ENCODE measurements at regions not wholly inside any gene's neighbourhood (a gene's known extent, or its start where the extent isn't known, plus 50 kb on each side); places are given as distances from the start of the nearest gene placed in this dataset.

GRCh38 chrX:148422526-148422925 is 77.9 kb upstream of the AFF2 start:
- H3K4me3 ChIP-seq (ENCODE audit: low read length), result no peak overlapping the region
- TF ChIP-seq, protein P1, sequence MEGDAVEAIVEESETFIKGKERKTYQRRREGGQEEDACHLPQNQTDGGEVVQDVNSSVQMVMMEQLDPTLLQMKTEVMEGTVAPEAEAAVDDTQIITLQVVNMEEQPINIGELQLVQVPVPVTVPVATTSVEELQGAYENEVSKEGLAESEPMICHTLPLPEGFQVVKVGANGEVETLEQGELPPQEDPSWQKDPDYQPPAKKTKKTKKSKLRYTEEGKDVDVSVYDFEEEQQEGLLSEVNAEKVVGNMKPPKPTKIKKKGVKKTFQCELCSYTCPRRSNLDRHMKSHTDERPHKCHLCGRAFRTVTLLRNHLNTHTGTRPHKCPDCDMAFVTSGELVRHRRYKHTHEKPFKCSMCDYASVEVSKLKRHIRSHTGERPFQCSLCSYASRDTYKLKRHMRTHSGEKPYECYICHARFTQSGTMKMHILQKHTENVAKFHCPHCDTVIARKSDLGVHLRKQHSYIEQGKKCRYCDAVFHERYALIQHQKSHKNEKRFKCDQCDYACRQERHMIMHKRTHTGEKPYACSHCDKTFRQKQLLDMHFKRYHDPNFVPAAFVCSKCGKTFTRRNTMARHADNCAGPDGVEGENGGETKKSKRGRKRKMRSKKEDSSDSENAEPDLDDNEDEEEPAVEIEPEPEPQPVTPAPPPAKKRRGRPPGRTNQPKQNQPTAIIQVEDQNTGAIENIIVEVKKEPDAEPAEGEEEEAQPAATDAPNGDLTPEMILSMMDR (conservative IDR thresholded peaks at IDR 0.05; ENCODE audit: low read depth, low read length), result no peak
- DNase-seq (ENCODE audit: low read depth), result no peak

DNA sequence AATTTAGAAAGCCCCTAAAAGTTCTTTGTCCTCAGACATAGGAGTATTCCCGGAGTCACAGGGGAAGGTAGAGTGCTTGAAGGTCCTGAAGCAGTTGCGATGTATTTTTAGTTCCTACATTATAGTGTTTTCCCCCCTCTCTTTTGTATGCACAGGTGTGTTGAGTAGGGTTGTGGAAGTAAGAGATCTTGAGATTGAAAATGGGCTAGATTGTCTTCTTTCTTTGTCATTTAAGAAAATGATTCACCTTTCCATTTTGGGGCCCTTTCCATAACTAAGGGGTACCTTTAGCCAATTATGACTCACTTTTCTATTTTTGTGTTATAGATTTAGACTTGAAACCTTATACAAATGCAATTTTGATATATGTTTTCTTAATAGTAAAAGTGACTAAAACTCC is 75.8 kb upstream of the AFF2 start:
- no peak for DNase-seq (ENCODE audit: low read depth)
- H3K4me3 ChIP-seq (ENCODE audit: low read length), result no peak overlapping the region
- TF ChIP-seq, protein P1 (conservative IDR thresholded peaks at IDR 0.05; ENCODE audit: low read depth, low read length), result no peak

GRCh38 chrX:148426467-148426866 is 74.0 kb upstream of the AFF2 start:
- TF ChIP-seq, protein P1 (conservative IDR thresholded peaks at IDR 0.05; ENCODE audit: low read depth, low read length), result no peak
- H3K4me3 ChIP-seq (ENCODE audit: low read length), result no peak overlapping the region
- no peak for DNase-seq (ENCODE audit: low read depth)

DNA sequence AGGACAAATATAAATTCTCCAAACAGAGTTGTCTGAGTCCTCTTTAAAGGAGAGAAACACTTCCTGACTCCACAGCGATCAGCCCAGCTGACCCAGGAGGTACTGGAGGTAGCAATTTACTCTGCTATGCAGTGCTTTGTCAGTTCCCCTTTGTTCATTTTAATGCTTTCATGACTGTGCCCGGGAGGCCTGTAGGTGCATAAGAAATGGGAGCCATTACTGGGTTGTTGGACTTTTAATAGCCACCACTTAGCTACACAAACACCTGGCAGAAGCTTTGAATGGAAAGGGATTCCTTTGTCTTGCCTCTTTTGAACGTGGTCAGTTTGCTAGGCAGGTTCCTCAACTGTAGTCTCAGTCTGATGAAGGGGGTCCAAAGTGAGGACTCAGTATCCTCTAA is 59.0 kb upstream of the AFF2 start:
- no peak for DNase-seq (ENCODE audit: low read depth)
- H3K4me3 ChIP-seq (ENCODE audit: low read length), result no peak overlapping the region
- TF ChIP-seq, protein P1 (conservative IDR thresholded peaks at IDR 0.05; ENCODE audit: low read depth, low read length), result no peak

DNA sequence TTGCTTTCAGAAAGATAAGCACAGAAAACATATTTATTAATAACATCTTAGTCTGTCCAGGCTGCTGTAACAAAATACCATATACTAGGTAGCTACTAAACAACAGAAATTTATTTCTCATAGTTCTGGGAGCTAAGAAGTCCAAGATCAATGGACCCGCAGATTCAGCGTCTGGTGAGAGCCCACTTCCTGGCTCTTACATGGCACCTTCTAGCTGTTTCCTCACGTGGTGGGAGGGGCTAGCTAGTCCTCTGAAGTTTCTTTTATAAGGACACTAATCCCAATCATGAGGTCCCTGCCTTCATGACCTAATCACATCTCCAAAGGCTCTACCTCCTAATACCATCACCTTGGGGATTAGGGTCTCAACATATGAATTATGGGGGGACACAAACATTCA is 57.2 kb upstream of the AFF2 start:
- no peak for DNase-seq (ENCODE audit: low read depth)
- H3K4me3 ChIP-seq (ENCODE audit: low read length), result no peak overlapping the region
- TF ChIP-seq, protein P1 (conservative IDR thresholded peaks at IDR 0.05; ENCODE audit: low read depth, low read length), result no peak

DNA sequence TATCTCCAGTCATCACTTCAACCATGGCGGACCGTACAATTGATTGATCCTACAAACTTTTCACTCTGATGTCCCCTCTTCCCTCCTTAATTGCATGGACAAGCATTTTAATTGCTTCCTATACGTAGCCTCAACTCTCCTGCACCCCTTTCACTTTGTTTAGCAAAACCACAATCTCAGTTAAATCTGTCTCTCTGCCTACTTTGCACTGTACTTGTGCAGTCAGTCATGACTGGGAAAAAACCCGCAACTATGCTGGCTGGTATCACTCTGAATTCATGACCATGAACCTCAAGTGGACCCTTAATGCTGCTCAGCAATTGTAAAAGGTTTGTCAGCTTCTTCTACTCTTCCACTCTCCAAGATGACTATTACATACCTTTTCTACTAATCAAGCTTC is 51.7 kb upstream of the AFF2 start:
- no peak overlapping the region for H3K4me3 ChIP-seq (ENCODE audit: low read length)
- TF ChIP-seq, protein P1 (conservative IDR thresholded peaks at IDR 0.05; ENCODE audit: low read depth, low read length), result no peak
- DNase-seq (ENCODE audit: low read depth), result no peak

Measured in retinal pigment epithelial cell (primary cell).